Stimulated activated CD8-positive, alpha-beta memory T cell treated with anti-CD3 and anti-CD28 coated beads, Interleukin-7, amount 100 ng/mL, for 1 hour (primary cell): ENCODE measurements at regions not wholly inside any gene's neighbourhood (a gene's known extent, or its start where the extent isn't known, plus 50 kb on each side); places are given as distances from the start of the nearest gene placed in this dataset.
"Not testable (repeated sequence)": the region's sequence is repeated elsewhere in the genome, so short reads cannot be mapped to it uniquely, and the experiment has no call there.

Experiments
- DNase-seq, 2 donors: peaks; one replicate each; pipeline ENCODE4 v3.0.0-alpha.2; 2020; ENCODE audit warnings: low read depth in 2 of 2

DNA sequence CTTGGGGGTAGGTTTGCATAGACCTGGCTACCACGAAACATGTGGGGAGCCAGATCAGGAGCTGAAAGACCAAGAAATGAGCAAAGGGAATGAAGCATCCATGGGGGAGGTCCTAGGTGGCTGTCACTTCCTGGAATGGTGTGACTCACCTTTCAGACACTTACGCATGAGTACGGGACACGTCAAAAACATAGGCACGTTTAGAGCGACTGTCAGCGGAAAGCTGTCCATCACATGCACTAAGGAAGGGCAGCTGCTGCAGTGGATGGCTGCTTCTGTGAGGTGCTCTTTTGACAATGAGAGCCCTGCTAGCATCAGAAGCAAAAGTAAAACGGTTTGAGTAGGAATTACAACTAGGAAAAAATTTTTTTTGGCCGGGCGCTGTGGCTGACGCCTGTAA is 244.6 kb upstream of the CCDC54 start:
- DNase-seq = no peak

DNA sequence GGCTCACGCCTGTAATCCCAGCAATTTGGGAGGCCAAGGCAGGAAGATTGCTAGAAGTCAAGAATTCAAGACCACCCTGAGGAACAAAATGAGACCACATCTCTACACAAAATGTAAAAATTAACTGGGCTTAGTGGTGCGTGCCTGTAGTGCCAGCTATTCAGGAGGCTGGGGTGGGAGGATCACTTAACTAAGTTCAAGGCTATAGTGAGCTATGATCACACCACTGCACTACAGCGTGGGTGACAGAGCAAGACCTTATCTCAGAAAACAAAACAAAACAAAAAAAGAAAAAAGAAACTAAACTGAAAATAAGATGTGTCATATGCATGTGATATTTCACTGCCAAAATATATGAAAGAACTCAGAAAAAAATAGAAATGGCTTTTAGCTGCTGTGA is 243.3 kb upstream of the CCDC54 start:
- no peak for DNase-seq

DNA sequence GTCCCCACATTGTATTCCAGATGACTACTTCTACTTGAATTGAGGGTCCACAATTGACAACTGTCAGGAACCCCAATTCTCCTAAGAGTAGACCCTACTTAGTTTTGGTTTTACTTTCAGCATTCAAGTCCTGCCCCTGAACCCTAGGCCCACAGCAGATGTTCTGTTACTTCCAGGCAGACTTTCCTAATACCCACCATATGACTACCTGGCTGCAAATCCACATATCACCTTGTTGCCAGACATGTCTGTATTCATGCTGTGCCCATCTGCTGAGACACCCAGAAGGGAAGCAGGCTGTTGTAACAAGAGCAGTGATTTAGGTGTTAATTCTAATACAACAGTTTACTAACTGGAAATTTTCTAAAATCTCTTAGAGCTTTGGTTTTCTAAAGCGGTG is 235.1 kb upstream of the CCDC54 start:
- DNase-seq = no peak

- DNase-seq = no peak
Observed at GRCh38 chr3:107142786-107143575, 234.3 kb upstream of the CCDC54 start.

DNA sequence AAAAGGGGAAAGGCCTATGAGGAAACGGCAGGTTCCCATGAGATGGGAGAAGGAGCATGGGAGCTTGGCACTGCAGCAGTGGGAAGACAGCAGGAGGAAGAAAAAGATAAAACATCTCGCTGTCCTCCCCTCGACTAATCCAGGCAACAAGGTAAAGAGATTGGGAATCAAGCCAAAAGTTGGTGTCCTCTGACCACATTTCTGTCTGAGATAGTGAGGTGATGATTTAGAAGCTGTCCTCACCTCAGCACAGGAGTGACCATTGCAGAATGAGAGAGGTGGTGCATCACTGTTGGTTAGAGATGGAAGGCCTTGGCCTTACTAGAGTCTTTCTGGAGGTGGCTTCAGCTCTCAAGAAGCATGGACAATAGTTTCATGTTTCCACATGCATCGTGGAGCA is 226.6 kb upstream of the CCDC54 start:
- DNase-seq = no peak

DNA sequence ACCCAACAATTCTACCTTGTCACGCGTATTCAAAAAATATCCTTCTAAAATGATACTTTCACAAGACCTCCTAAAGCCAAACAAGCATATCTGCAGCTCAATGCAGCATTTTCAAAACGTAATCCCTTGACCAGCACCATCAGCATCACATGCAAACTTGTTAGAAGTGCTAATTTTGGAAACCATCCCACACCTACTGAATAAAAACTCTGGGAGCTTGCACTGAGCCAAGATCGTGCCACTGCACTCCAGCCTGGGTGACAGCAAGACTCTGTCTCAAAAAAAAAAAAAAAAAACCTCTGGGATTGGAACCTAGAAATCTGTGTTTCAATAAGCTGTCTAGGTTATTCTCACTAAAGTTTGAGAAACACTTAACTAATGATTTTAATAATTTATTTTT is 223.3 kb upstream of the CCDC54 start:
- DNase-seq = no peak

DNA sequence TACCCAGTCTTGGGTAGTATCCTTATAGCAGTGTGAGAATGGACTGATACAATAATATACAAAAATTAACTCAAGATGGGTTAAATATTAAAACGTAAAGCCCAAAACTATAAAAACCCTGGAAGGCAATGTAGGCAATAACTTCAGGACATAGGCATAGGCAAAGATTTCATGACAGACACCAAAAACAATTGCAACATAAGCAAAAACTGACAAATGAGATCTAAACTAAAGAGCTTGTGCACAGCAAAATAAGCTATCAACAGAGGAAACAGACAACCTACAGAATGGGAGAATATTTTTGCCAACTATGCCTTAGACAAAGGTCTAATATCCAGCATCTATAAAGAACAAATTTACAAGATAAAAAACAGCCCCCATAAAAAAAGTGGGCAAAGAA is 204.8 kb upstream of the CCDC54 start:
- no peak for DNase-seq

DNA sequence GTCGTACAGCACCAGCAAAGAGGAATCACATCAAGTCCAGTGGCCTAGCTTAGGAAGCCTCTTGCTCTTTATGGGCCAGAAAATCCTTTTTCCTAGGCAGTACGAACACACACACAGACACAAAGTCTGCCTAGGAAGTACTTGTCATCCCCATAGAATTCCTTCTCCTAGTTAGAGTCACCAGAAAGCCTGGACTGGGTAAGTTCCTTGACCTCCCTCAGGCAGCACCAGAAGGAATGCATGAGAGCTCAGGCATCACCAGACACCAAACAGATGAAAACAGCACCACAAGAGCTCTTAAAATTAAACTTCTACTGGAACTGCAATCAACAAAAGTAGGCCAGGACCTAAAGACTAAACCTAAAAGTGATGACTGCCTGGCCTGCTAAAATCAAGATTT is 192.9 kb upstream of the CCDC54 start:
- no peak for DNase-seq

GRCh38 chr3:107188262-107188661 is 189.0 kb upstream of the CCDC54 start:
- DNase-seq = no peak

GRCh38 chr3:107189158-107189791 is 188.0 kb upstream of the CCDC54 start:
- DNase-seq = no peak

DNA sequence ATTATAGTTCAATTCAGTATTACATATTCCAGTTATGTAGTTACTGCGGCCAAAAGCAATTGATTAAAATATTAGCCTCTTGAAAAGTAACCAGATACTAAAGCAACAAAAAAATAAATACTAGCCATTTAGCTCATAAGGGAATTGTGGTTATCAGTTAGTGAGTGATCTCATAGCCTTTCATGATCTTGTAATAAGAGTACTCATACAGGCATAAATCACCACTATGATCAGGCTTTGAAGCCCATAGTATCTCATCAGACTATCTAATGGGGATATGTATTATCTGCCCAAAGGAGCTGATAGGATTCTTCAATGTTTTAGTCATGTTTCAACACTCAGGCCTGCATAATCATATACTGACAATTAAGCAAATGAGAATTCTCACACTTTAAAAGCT is 184.1 kb upstream of the CCDC54 start:
- DNase-seq = no peak

DNA sequence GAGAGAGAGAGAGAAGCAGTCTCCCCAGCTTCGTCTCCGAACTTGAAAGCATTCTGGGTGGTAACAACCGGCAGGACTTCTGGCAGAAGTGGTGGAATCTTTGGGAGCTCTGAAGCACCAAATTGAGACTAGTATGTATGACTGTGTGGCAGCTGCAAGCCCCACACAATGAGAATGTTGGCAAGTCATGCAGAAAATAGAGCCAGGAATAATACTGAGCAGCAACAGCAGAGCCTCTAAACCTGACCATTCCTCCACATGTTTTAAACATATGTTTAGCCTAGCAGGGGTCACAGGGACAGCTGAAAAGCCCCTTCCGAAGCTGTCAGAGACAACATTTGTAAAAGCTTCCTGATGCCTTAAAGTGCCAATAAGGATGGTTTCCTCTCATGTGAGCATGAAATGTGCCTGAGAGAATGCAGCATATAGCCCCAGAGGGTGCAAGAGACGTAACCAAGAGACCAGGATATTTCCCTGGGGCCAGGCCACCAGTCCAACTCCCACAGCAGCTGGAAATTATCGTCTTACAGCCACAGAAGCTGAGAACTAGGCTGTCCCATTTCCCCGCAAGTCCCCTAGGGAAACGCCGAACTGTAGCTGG is 178.6 kb upstream of the CCDC54 start:
- DNase-seq = no peak

GRCh38 chr3:107201146-107201545 is 176.1 kb upstream of the CCDC54 start:
- no peak for DNase-seq

GRCh38 chr3:107202885-107203284 is 174.4 kb upstream of the CCDC54 start:
- DNase-seq = not testable (repeated sequence)

DNA sequence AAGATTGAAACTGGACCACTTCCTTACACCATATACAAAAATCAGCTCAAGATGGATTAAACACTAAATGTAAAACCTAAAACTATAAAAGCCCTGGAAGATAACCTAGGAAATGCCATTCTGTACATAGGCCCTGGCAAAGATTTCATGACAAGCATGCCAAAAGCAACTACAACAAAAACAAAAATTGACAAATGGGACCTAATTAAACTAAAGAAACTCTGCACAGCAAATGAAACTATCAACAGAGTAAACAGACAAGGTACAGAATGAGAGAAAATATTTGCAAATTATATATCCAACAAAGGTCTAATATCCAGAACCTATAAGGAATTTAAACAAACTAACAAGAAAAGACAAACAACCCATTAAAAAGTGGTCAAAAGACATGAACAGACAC is 173.1 kb upstream of the CCDC54 start:
- DNase-seq = no peak

GRCh38 chr3:107205358-107205757 is 171.9 kb upstream of the CCDC54 start:
- no peak for DNase-seq

- no peak for DNase-seq
Observed at GRCh38 chr3:107206141-107206540, 171.1 kb upstream of the CCDC54 start.

DNA sequence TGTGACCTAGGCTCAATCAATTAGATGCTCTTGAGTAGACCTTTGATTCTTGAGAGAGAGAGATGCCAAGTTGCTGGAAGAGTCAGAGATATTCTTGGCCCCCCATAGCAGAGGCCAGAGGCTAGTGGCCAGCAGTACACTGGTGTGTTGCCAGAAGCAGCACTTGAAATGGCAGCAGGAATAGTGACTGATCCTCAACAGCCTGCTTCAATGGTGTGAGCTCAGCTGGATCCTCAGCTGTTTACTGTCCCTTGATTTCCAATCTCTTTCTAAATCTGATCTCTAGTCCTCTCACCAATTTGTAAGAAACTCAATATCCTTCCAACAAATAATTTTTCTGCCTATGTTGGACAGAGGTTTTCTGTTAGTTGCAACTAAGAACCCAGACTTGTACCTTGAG is 170.3 kb upstream of the CCDC54 start:
- no peak for DNase-seq

DNA sequence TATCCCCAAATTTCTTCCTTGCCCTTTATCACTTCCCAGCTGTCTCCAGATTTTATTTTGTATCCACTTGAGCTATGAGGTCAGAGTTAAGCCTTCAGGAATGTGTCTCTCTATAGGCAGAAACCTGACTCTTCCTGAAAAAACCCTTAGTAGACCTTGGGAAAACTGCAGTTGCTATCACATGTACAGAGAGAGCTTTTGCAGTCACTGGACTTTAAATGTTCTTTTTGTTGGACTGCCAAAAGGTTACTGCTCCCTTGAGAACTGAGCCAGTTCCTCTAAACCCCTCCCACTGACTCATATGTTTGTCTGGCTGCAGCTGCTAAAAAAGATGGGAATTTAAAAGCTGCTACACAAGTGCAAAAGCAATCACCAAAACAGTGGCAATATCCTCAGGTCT is 169.1 kb upstream of the CCDC54 start:
- DNase-seq = no peak

GRCh38 chr3:107208796-107209195 is 168.4 kb upstream of the CCDC54 start:
- DNase-seq = no peak

DNA sequence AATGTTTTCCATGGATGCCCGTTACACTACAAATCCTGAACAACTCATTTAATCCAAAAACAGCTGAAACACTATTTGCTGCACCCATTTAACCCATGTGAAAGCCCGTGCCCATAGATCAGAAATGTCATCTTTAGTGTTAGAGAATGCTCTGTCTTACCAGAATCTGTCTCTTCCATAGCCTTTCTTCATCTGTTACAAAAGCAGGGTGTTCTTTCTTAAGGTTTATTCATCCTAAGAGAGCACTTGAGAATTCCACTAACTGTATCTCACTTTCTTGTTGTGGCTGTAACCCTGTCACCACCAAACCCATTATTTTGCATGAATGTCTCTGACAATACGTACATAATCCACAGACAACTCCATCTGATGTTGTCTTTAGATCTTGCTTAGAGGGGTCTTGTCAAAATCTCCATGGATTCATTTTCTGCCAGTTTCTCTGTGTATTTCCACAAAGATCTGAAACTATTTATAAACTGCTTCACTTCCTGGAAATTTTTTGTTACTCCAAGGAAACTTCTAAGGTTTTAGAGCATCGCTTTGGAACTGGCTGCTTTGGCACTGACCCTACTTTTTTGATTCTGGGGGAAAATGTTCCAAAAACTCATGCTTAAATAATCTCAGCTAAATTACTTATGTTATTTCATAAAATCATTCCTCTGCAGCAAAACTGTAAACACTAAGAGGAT is 167.8 kb upstream of the CCDC54 start:
- no peak for DNase-seq

DNA sequence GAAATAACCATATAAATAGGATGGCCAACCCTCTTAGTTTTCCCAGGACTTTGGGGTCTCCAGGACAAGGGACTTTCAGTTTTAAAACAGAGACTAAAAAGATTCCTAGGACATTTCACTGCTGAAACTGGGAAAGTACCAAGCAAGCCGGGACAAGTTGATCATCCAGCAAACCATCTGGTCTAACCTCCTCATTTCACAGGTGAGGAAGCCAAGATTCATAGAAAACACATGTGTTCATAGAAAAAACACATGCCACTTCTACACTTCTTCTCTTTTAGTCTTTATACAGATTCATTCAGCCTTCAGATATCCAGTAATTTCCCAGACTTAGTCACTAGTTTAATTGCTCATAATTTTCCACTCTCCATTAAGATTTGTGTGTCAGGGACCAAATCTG is 165.6 kb upstream of the CCDC54 start:
- no peak for DNase-seq

GRCh38 chr3:107212618-107213017 is 164.6 kb upstream of the CCDC54 start:
- DNase-seq = no peak
